ENCODE measurements at regions not wholly inside any gene's neighbourhood (a gene's known extent, or its start where the extent isn't known, plus 50 kb on each side); places are given as distances from the start of the nearest gene placed in this dataset.
"Not testable (repeated sequence)": the region's sequence is repeated elsewhere in the genome, so short reads cannot be mapped to it uniquely, and the experiment has no call there.

- FAIRE-seq; DNase-seq (ENCODE audit: extremely low spot score, insufficient read length, low read depth): not testable (repeated sequence)
Observed at GRCh38 chr12:131298526-131299369, 345.0 kb downstream of the ADGRD1 start.

- FAIRE-seq; DNase-seq (ENCODE audit: extremely low spot score, insufficient read length, low read depth): not testable (repeated sequence)
Observed at GRCh38 chr12:131299370-131299701, 345.6 kb downstream of the ADGRD1 start.

- not testable (repeated sequence) for FAIRE-seq; DNase-seq (ENCODE audit: extremely low spot score, insufficient read length, low read depth)
Observed at GRCh38 chr12:131303576-131303975, 349.9 kb downstream of the ADGRD1 start.

GRCh38 chr12:131304642-131305041 lies 350.9 kb downstream of the ADGRD1 start:
- not testable (repeated sequence) for FAIRE-seq; DNase-seq (ENCODE audit: extremely low spot score, insufficient read length, low read depth)

GRCh38 chr12:131309700-131310099 lies 356.0 kb downstream of the ADGRD1 start:
- DNase-seq (ENCODE audit: extremely low spot score, insufficient read length, low read depth) (no peak), FAIRE-seq (no peak)

GRCh38 chr12:131310227-131310969 lies 356.7 kb downstream of the ADGRD1 start:
- FAIRE-seq; DNase-seq (ENCODE audit: extremely low spot score, insufficient read length, low read depth): not testable (repeated sequence)

GRCh38 chr12:131311279-131311722 lies 357.6 kb downstream of the ADGRD1 start:
- FAIRE-seq, result peak; percentile 41
- DNase-seq (ENCODE audit: extremely low spot score, insufficient read length, low read depth), result not testable (repeated sequence)

GRCh38 chr12:131311764-131312163 lies 358.1 kb downstream of the ADGRD1 start:
- DNase-seq (ENCODE audit: extremely low spot score, insufficient read length, low read depth), result no peak
- no peak for FAIRE-seq

GRCh38 chr12:131312382-131312781 lies 358.7 kb downstream of the ADGRD1 start:
- DNase-seq (ENCODE audit: extremely low spot score, insufficient read length, low read depth), result not testable (repeated sequence)
- peak; percentile 12 for FAIRE-seq

- no peak for DNase-seq (ENCODE audit: extremely low spot score, insufficient read length, low read depth)
- FAIRE-seq, result no peak
Observed at GRCh38 chr12:131312793-131313545, 359.3 kb downstream of the ADGRD1 start.

- FAIRE-seq (no peak), DNase-seq (ENCODE audit: extremely low spot score, insufficient read length, low read depth) (no peak)
Observed at GRCh38 chr12:131313635-131314034, 359.9 kb downstream of the ADGRD1 start.

GRCh38 chr12:131314524-131315090 lies 360.9 kb downstream of the ADGRD1 start:
- FAIRE-seq (no peak), DNase-seq (ENCODE audit: extremely low spot score, insufficient read length, low read depth) (no peak)

GRCh38 chr12:131315601-131316000 lies 361.9 kb downstream of the ADGRD1 start:
- no peak for DNase-seq (ENCODE audit: extremely low spot score, insufficient read length, low read depth)
- FAIRE-seq, result no peak

- no peak for DNase-seq (ENCODE audit: extremely low spot score, insufficient read length, low read depth)
- FAIRE-seq, result no peak
Observed at GRCh38 chr12:131316388-131316787, 362.7 kb downstream of the ADGRD1 start.

- DNase-seq (ENCODE audit: extremely low spot score, insufficient read length, low read depth), result no peak
- no peak for FAIRE-seq
Observed at GRCh38 chr12:131318045-131318685, 364.5 kb downstream of the ADGRD1 start.

- no peak for FAIRE-seq
- no peak for DNase-seq (ENCODE audit: extremely low spot score, insufficient read length, low read depth)
Observed at GRCh38 chr12:131321988-131322387, 368.3 kb downstream of the ADGRD1 start.

- not testable (repeated sequence) for FAIRE-seq
Observed at GRCh38 chr12:131322460-131322859, 368.8 kb downstream of the ADGRD1 start.

GRCh38 chr12:131323879-131324278 lies 370.2 kb downstream of the ADGRD1 start:
- FAIRE-seq, result no peak

More at GRCh38 chr12:131322460-131322859, 368.8 kb downstream of the ADGRD1 start:
- not testable (repeated sequence) for DNase-seq (ENCODE audit: extremely low spot score, insufficient read length, low read depth)

More at GRCh38 chr12:131323879-131324278, 370.2 kb downstream of the ADGRD1 start:
- no peak for DNase-seq (ENCODE audit: extremely low spot score, insufficient read length, low read depth)

Data from GM18507 (cell line).